GM21737 (cell line): ENCODE measurements at regions not wholly inside any gene's neighbourhood (a gene's known extent, or its start where the extent isn't known, plus 50 kb on each side); places are given as distances from the start of the nearest gene placed in this dataset.

Experiments used
- ATAC-seq: cut with Tn5 transposase; IDR thresholded peaks from one replicate; pipeline ENCODE4 v1.9.1; 2021; ENCODE audit warnings: mild to moderate bottlenecking, moderate library complexity; ENCODE audit not compliant: unreplicated experiment

DNA sequence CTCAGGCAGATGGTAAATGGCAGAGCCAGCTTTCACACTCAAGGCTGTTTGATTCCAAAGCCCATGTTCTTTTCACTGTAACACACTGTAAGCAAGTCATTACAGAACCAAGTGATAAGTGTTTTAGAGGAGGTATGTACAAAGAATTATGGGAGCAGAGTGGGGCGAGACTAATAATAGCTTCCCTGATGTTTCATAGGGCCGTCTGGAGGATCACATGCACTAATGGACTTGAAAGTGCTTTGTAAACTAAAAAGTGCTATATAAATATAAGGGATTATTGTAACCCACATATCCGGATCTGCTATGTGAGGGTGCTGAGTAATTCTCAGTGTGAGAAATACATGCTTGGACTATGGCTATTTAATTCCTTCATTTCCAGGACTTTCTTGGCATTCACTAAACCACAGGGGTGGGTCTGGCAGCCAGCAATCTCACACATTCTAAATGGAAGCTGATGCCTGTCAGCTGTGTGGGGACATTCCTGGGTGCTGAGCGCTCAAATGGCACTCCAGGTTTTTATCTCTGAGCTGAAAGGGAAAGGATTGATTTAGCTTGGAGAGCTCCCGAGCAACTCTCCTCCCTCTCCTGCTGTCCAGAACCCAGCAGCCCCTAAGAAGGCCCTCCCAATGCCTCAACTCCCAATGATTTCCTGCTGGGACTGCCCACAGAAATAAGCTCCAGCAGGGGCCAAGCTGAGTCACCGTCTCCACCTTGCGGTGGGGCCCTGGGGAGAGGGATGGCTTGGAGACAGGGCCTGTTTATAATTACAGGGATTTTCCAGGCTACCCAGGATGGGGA is 222.8 kb downstream of the SOX11 start:
- no peak for ATAC-seq

GRCh38 chr2:5915881-5916310 is 223.7 kb downstream of the SOX11 start:
- ATAC-seq: no peak

DNA sequence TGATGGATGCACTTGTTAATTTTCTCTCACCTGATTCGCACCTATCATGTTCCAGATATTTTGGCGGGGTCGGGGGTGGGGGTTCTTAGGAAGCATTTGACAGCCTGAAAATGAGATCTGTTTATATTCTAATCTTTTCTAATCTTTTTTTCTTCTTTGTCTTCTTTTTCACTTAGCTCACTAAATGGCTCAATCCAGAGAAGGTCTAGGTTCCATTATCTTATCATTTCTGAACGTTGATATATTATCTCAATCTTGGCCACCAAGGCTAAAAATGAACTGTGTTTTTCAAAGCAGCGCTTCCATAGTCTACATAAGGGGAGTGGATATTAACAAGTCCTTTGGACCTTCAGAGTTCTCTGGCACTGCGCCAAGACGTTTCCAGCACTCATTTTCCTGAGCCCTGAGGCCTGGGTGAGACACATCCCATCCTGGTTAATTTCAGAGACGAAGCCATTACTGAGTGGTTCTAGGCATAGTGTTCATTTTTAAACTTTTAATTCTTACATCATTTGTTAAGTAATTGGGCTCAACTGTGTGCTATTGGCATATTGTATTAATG is 229.0 kb downstream of the SOX11 start:
- ATAC-seq: no peak

DNA sequence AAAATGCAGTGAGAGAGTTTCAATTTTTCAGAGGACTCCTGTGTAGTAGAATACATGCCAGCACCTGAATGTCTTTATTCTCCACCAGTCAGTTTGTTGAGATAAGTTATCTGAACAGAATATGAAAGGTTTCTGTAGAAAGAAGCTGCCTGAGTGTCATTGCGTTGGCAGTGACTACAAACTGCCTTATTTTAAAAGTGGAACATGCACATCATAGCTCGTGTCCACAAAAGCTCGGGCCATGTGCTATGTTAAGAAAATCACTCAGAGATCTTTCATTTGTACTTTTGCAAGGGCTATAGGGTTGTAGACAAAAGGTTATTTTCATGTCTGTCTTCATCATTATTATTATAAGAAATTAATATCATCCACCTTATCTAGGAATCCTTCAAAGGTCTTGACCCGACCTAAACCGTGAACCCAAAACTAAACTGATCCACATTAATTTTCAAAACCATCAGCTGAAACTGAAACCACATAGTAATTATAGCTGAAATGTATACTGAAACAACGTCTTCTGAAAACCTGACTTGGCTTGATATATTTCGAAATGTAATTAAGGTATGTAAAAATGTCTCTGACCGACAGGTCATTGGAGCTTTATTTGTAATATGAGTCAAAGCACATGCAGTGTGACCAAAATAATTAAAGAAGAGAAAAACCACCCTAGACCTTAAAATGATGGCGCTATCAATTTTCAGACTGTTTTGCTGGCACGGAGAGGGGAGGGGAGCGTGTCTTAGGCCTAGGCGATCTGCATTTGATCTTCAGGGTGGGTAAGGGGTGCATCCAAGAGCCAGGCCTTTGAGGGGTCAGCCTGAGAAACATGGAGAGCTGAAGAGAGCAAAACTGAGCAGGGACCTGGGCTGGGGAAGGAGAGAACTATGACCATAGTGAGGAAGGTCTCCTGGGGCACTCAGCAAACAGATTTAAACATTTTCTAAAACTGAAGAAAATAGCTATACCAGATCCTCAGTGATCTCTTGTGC is 232.1 kb downstream of the SOX11 start:
- ATAC-seq: no peak

GRCh38 chr2:5925604-5926003 is 233.4 kb downstream of the SOX11 start:
- no peak for ATAC-seq

- no peak for ATAC-seq
These were observed 234.8 kb downstream of the SOX11 start for GRCh38 chr2:5926871-5927512.

DNA sequence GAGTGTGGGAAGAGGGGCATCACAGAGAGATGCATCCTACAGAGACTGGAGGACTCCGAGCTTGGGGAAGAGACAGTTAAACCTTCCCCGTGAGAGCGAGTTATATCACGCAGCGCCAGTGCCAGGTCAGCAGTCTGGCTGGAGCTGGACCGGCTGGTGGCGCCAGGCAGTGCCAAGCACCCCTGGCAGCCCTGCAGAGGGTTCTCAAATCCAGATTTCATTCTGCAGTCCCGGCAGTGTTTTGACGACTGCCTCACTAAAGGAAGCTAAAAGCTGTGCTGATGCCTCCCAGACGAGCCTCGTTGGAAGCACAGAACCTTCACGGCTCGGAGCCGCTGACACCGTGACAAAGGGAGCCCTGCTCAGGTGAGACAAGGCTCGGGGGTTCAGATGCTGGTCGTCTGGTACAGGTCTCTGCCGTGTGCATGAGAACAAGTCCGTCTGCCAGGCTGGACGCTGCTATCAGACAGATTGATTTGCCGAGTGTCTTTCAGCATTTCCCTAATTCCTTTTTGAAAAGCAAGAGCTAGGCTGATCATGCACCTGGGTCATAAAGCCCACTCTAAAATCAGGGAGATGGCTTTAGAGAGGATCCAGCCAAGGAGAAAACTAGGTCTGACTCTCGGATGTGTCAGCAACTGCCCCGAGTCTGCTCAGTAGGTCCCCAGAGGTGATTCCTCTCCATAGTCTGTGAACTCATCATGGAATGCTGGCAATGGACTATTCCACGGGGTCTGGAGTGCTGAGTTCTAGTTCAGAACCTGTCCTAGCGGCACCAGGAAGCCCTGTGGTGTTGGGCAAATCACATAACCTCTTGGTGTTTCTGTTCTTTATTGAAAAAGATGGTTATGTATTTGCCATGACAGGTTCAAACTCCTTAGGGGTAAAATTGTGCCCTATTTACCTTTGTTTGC is 240.6 kb downstream of the SOX11 start:
- no peak for ATAC-seq

- no peak for ATAC-seq
These were observed 241.5 kb downstream of the SOX11 start for GRCh38 chr2:5933669-5934068.

GRCh38 chr2:5937321-5937720 is 245.1 kb downstream of the SOX11 start:
- no peak for ATAC-seq

DNA sequence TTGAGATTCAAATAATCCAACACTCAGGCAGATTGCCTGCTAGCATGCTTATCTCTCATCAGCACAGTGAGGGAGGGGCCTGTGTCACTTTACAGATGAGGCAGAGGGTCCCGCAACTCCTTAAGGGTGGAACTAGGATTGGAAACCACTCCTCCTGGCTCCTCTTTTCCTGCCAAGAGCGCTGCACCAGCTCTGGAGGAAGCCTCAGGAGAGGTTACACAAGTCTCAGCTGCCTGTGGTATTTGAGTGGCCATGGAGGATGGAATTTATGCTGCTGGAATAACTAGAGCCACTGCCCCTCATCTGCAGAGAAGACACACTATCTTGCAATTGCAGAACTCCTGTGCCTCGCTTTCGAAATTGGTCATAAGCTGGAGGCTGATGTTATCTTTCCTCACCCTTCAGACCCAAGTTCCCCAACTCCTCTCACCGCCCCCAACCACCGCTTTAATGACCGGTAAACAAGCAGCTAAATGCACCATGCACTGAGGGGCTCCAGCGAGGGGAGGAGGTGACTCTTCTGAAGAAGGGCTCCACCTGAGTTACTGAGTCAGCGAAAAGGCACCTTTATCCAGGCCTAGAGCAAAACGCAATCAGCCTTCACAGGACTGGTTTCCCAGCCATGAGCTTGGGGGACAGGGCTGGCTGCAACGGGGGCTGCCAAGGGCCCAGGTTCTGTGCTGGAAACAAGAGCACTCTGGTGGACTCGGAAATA is 245.8 kb downstream of the SOX11 start:
- no peak for ATAC-seq

DNA sequence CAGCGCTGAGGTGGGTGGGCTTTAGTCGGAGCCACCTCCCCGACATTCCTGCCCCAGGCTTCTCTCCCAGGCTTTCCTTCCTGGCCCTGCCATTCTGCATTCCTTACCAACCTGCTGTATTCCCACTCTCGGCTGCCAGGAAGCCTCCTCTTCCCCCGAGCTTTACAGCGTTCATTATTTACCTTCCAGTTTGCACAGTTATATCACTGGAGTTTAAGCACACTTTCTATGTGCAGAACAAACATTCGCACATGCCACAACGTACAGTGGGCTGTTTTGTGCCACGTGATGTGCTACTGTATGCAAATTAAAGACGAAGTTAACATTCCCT is 246.3 kb downstream of the SOX11 start:
- no peak for ATAC-seq

GRCh38 chr2:5939553-5939952 is 247.4 kb downstream of the SOX11 start:
- no peak for ATAC-seq

DNA sequence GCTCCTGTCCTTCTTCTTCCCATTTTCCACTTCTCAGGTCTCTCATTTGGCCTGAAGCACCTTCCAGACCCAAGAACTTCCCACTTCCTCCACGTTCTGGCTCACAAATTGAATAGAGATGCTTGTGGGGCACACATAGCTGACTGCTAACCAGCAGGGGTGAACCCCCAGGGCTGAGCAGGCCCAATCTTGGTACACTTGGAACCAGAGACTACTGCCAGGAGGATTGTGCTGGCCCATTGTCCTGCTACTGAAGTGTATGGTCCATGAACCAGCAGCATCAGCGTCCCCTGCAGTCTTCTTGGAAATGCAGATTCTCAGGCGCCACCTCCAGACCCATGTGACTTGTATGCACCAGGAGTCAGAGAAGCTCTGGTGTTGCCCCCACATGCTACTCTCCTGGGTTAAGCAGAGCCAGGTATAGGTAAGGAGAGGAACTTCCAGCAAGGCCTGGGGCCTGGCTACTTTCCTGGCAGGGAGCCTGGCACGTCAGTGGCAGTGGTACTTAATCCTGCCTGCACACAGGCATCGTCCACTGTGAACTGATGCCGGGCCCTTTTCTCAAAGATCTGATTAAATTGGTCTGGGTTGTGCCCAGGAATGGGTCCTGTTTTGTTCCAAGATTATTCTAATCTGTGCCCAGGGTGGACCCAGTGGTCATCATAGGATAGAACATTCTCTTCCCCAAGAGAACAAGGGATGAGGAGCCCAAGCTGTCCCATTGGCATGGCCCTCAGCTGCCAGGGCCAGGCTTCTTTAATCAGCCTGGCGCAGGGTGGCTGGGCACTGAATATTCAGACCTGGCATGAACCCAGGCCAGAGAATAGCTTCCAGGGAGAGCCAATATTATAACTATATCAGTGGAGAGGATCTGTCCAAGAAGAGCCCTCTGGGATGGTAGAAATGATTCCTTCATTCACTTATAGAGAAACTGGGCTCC is 248.7 kb downstream of the SOX11 start:
- ATAC-seq: no peak

DNA sequence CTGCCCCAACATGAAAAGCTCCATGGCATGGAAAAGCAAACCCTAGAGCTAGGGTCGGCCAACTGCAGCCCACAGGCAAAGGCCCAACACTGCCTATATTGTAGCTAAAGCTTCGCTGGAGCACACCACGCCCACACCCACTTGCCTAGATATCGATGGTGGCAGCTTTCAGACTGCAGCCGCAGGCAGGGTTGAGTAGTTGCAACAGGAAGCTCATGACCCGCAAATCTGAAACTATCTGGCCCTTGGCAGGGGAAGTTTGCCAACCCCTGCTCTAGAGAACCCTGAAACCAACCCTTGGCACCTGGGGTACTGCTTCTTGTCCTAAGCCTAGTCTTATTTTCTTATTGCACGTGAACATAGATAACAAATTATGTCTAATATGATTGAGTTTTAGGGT is 250.0 kb downstream of the SOX11 start:
- ATAC-seq: no peak

GRCh38 chr2:5945742-5946141 is 253.6 kb downstream of the SOX11 start:
- no peak for ATAC-seq

GRCh38 chr2:5946225-5947115 is 254.3 kb downstream of the SOX11 start:
- ATAC-seq: no peak

DNA sequence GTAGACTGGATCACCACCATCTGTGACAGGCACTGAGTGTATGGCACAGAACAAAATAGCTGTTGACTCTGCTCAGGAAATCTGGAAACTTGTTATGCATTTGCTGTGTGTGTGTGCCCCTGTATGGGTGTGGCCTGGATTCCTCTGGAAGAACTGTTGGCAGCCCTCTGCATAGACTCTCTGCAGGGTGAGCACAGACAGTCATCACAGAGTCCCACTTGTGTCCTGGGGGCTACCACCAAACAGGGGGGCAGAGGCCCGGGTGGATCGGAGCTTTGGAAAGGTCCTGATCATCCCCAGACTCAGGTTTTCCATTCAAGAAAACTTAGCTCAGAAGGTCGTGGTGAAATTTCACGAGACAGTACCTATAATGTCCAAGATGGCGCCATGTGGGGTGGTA is 258.6 kb downstream of the SOX11 start:
- no peak for ATAC-seq
